ENCODE measurements at regions not wholly inside any gene's neighbourhood (a gene's known extent, or its start where the extent isn't known, plus 50 kb on each side); places are given as distances from the start of the nearest gene placed in this dataset.

DNA sequence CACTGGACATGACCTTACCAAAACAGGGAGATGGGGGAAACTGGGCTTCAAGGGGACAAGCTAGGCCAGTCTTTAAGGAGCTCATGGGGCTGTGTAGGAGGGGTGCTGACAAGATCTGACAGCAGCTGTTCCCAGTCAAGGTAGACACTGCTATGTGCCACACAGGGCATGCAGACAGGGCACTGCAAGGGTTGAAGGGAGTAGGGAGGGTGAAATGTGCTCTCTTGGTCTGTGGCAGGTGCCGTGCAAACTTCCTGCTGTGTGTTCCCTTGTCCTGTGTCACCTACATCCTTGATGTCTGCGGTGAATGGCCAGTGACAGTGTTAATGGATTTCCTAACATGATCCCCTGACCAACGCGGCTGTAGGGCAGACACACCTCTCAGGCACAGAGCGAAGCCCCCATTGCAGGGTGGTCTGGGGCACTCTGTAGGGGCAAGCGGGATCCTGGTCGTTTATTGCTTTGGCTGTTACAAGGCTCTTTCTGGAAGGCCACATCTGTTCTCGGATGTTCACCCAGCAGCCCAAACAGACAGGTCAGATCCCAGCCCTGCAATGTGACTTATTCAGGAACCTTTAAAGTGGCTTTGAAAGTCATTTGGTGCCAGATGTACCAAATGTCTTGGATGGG lies 199.5 kb upstream of the ZNF536 start:
- TF ChIP-seq GABPA (IDR thresholded peaks at IDR 0.05; ENCODE audit: low read depth) (no peak), CTCF (IDR thresholded peaks at IDR 0.05) (no peak), EZH2phosphoT487 (IDR thresholded peaks at IDR 0.05; ENCODE audit: borderline replicate concordance, low read depth) (no peak), EP300 (IDR thresholded peaks at IDR 0.05; ENCODE audit: borderline replicate concordance in 1 of 2, low read depth in 1 of 2, low read length in 1 of 2) (no peak), TCF12 (IDR thresholded peaks at IDR 0.05) (no peak), POLR2AphosphoS5 (IDR thresholded peaks at IDR 0.05; ENCODE audit: low read depth, low read length) (no peak), REST (IDR thresholded peaks at IDR 0.05; ENCODE audit: low read depth, low read length) (no peak)

Measured in SK-N-SH (cell line).